Fibroblast of the aortic adventitia (primary cell): ENCODE measurements at regions not wholly inside any gene's neighbourhood (a gene's known extent, or its start where the extent isn't known, plus 50 kb on each side); places are given as distances from the start of the nearest gene placed in this dataset.

Experiments used
- DNase-seq: peaks from one replicate; pipeline ENCODE4 v3.0.0-alpha.2; 2010; ENCODE audit warnings: low read depth
- H3K4me3 ChIP-seq: 2 replicates; pipeline ENCODE4 v1.5.1; 2011; ENCODE audit warnings: low read depth, mild to moderate bottlenecking, control low read depth, low read length, moderate library complexity
- TF ChIP-seq, protein P1 (sequence below): IDR thresholded peaks from 2 replicates; pipeline ENCODE4 v1.5.1; 2011; ENCODE audit warnings: mild to moderate bottlenecking, low read length, control low read depth, inconsistent platforms; ENCODE audit not compliant: insufficient read depth

DNA sequence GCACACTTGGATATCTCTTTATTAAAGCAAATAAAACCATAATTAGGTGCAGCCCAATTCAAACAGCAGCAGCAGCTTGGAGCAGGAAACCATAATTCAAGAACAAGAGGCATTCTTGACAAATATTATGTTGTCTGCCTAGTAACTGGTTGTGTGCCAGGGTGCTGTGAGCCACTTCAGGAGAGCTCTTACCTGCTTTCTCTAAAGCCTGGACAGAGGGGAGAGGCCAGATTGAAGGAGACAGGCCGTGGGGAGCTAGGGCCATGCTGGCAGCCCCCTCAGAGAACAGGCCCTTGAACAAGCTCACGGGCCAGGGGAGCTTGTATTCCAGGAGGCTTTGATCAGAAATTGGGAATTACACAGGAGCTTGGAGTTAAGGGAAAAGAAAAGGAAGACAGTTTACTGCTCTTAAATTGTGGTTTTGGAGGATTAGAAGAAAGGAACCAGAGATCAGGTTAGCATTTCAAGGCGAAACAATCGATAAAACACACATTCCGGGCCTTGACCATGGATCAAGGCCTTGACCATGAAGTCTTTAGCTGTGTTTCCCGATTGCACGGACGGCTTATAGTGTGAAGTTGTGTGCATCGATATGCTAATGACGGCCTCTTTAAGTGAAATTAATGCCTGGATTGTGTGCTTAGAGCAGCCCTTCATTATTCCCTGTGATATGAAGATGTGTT lies 69.8 kb upstream of the NKX2-2 start:
- TF ChIP-seq, protein P1, sequence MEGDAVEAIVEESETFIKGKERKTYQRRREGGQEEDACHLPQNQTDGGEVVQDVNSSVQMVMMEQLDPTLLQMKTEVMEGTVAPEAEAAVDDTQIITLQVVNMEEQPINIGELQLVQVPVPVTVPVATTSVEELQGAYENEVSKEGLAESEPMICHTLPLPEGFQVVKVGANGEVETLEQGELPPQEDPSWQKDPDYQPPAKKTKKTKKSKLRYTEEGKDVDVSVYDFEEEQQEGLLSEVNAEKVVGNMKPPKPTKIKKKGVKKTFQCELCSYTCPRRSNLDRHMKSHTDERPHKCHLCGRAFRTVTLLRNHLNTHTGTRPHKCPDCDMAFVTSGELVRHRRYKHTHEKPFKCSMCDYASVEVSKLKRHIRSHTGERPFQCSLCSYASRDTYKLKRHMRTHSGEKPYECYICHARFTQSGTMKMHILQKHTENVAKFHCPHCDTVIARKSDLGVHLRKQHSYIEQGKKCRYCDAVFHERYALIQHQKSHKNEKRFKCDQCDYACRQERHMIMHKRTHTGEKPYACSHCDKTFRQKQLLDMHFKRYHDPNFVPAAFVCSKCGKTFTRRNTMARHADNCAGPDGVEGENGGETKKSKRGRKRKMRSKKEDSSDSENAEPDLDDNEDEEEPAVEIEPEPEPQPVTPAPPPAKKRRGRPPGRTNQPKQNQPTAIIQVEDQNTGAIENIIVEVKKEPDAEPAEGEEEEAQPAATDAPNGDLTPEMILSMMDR, result no peak
- DNase-seq, result no peak
- H3K4me3 ChIP-seq, result no peak overlapping the region

DNA sequence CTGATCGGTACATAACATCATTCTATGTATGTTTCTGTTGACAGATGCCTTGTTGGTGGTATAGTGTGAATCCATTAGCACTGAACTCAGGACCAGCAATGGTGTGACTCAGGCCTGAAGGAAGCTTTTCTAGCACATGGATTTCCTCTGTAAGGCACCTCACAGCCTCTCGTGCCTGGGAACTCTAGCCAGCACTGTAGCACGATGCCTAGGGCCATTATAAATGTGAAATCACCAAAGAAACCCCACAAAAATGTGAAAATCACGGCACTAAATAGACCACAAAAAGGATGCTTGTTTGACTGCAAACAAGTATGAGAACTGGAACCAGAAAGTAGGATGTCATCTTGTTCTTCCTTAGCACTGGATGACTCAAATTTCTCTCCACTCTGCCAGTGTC lies 63.7 kb upstream of the NKX2-2 start:
- no peak overlapping the region for H3K4me3 ChIP-seq
- DNase-seq, result no peak
- TF ChIP-seq, protein P1, result no peak

DNA sequence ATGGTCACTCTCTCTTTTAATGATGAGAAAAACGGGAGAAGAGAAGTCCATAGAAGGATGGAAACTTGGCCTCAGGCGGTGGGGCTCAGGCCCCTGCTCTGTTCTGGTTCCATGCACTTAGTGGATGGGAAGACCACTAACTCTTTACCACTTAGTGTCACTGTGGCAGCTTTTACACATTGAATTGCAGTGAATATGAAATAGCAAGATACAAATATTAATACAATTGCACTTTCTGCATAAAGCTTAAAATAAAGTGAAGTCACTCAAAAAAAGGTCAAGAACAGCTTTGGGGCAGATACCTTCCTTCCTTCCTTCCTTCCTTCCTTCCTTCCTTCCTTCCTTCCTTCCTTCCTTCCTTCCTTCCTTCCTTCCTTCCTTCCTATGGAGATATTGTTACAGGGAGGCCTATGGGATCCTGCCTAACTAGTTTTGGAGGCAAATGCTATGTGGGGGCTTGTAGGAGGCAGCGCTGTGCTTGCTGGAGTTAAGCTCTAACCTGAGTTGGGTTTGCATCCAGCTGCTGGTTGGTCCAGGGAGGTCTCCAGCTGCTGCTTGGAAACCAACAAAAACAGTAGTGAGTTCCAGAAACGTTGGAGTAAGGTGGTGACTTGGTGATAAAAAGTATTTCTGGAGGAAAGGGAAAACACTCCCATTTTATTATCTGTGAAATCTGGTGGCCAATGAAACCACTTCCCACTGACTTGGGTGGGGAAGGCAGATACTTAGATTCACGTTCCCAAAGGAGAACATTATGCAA lies 62.3 kb upstream of the NKX2-2 start:
- TF ChIP-seq, protein P1, result no peak
- no peak for DNase-seq
- no peak overlapping the region for H3K4me3 ChIP-seq

DNA sequence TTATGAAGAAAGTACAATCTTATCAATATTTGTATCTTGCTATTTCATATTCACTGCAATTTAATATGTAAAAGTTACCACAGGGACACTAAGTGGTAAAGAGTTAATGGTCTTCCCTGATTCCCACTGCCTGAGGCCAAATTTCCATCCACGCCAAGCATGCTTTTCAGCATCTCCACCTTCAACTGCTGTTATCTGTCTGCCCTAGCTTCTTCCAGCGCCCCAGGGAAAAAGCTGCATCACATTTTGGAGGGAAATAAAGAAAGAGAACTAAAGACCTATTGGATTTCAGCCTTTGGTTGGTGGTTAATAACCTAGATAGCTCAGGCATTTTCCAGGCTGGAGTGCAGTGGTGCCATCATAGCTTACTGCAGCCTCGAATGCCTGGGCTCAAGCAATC lies 61.3 kb upstream of the NKX2-2 start:
- no peak overlapping the region for H3K4me3 ChIP-seq
- TF ChIP-seq, protein P1, result no peak
- DNase-seq, result no peak

DNA sequence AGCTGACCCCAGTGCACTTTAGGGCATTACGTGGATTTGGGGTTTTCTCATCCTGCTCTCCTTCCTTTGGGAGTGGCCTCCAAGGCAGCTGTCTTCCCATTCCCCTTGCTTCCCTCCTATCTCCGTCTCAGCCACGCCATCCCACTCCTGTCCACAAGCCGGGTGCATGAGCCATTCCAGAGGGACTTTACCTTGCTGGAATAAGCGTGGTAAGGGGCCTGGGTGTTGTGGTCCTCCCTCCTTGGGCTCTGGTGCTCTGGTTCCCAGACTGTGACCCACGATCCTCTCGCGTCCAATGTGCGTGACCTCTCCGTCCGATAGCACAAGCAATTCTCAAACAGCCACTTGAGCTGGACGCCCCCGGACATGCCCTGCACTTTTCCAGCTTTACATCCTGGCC lies 60.6 kb upstream of the NKX2-2 start:
- TF ChIP-seq, protein P1, result no peak
- no peak overlapping the region for H3K4me3 ChIP-seq
- DNase-seq, result no peak

- no peak overlapping the region for H3K4me3 ChIP-seq
- TF ChIP-seq, protein P1, result no peak
- DNase-seq, result no peak
These were observed 59.4 kb upstream of the NKX2-2 start for GRCh38 chr20:21573259-21573658.
